ENCODE measurements at regions not wholly inside any gene's neighbourhood (a gene's known extent, or its start where the extent isn't known, plus 50 kb on each side); places are given as distances from the start of the nearest gene placed in this dataset.

- DNase-seq (ENCODE audit: low read depth): no peak
Measured at GRCh38 chr16:65500007-65500406, 378.1 kb upstream of the CDH11 start.

- DNase-seq (ENCODE audit: low read depth): no peak
Measured at GRCh38 chr16:65499566-65499965, 377.7 kb upstream of the CDH11 start.

DNA sequence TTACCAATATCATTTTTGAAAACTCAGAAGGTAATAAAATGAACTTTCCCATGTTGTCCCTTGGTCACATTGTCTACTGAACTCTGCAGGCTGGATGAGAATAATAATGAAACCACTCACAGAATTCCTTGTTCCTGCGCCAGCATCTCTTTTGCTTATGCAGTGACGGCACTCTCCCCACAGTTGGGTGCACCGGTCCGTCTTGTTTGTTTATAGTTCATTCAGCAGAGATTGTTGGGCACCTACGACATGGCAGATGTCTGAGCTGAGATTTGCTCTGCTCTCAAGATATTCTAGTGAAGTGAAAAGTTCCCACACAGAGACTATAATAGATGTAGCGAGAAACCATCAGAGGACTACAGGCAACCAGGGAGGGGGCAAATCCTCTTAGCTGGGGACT is 375.7 kb upstream of the CDH11 start:
- DNase-seq (ENCODE audit: low read depth): no peak

DNA sequence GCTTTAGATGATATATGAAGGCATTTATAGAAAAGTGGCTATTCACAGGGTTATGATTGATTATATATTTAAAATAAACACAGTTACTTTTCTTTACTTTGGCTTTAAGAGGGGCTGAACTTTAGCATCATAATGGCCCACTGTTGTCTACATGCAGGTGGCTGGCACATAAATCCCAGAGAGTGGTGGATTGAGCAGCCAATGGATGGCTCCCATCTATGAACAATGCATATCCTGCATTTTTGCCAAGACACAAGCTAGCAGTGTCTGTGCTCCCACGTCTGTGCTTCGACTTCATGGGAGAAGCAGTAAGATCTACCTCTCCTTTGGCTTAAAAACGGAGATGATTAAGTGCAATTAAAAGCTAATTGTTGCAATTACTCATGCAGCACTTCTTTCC is 373.2 kb upstream of the CDH11 start:
- DNase-seq (ENCODE audit: low read depth): no peak

GRCh38 chr16:65494609-65495008 is 372.7 kb upstream of the CDH11 start:
- DNase-seq (ENCODE audit: low read depth): no peak

DNA sequence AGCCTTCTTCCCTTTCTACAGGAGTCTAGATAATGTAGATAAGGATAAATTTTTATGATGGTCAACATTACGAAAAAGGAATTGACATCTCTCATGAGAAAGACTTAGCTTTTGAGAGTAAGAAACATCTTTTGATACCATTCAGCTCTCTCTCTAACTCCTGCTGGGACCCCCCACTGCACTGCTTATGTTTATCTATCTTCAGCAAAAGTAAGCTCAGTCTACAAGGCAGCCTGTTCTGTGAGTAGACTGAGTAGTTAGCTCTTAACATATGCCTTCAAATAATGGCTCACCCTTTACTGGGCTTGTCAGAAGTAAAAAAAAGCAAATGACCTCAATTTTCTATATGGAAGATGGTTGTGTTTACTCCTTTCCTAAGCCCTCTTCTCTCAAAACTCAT is 372.2 kb upstream of the CDH11 start:
- DNase-seq (ENCODE audit: low read depth): no peak

- DNase-seq (ENCODE audit: low read depth): no peak
Measured at GRCh38 chr16:65490286-65490685, 368.4 kb upstream of the CDH11 start.

DNA sequence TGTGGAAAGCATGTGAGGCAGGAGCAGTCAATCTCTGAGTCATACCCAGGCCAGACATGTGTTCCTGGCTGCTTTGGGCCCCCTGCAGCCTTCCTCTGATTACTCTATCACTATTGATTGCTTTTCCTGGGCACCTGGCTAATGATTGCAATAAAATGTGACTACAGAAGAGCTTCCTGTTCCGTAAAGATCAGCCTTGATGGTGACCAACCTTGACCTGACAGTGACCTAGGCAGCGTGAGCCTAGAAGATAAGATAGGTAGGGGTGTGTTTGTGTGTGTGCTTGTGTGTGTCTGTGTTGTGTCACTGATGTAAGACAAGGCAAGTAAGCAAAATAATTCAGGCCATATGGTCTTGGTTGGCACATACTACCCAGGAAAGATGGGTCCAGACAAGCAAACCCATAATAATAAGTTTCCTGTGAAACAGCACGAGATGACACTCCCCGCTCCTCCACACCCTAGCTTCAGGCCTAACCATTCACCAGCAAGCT is 367.7 kb upstream of the CDH11 start:
- DNase-seq (ENCODE audit: low read depth): no peak

DNA sequence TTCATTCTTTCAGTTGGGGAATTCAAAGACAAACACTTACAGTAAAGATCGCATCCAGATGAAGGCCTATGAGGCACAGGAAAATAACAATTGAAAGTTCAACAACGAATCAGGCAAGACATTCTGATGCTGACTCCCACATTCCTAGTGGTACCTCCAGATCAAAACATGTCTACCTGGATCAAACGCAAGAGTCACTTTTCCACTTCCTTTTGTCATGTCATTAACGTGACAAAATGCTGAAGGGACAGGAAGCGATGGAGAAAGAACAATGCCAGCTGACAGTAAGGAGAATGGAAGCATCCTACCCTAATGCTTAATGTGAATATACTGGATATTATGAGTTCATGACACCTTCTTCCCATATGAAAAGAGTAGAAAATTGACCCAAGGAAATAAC is 365.4 kb upstream of the CDH11 start:
- DNase-seq (ENCODE audit: low read depth): no peak

- DNase-seq (ENCODE audit: low read depth): no peak
Measured at GRCh38 chr16:65481956-65482355, 360.1 kb upstream of the CDH11 start.

- DNase-seq (ENCODE audit: low read depth): no peak
Measured at GRCh38 chr16:65480281-65481091, 358.6 kb upstream of the CDH11 start.

DNA sequence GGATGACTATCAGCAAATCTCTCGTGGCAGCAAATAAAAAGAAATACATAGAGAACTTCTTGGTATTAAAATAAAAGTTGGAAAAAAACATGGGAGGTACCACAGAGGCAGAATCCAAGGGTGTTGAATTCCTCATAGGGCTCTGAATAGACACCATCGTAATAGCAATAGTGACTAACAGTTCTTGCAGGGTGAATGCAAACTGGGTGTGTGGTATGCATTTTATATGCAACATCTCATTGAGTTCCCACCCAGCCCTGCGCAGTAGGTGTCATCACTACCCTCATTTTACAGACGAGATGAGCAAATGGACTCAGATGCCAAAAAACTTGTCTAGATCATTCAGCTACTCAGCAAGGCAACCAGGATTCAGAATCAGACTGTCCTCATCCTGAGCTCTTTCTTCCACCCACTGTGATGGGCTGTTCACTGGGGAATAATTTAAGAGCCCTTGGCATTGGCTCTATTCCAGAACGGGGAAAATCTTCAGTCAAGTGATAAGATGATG is 354.6 kb upstream of the CDH11 start:
- no peak for DNase-seq (ENCODE audit: low read depth)

- DNase-seq (ENCODE audit: low read depth): no peak
Measured at GRCh38 chr16:65473699-65474098, 351.8 kb upstream of the CDH11 start.

DNA sequence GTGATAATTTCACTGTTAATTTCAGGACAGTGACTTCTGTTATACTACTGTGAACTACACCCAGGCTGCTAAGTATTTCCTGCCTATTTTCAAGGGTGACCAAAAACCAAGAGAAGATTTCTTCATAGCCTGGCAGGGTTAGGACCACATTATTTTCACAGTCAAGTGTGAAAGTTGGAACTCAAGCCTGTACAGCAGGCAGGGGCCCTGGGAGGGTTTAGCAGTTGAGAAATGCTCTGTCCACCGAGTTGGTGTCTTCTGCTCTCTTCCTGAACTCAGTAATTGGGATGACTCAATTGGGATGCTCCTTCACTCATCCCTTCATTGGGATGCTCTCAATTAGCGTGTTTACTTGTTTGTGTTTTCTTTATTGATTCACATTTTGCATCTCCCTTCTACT is 347.3 kb upstream of the CDH11 start:
- no peak for DNase-seq (ENCODE audit: low read depth)

DNA sequence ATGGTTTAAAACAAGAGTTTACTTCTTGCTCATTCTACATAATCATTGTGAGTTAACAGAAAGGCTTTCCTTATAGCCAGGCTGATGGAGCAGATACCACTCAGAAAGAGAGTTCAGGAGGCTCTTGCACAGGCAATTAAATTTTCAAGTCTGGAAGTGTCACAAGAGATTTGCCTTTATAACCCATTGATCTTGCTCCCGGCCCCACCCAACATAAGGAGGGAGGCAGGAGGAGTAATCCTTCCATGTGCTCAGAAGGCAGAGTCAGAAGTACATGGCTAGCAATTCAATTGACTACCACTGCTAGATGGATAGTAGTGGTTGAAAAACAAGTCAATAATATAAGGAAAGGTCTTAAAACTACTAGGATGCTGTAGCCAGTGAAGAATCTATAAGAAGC is 346.3 kb upstream of the CDH11 start:
- no peak for DNase-seq (ENCODE audit: low read depth)

- DNase-seq (ENCODE audit: low read depth): no peak
Measured at GRCh38 chr16:65463652-65464260, 341.9 kb upstream of the CDH11 start.

DNA sequence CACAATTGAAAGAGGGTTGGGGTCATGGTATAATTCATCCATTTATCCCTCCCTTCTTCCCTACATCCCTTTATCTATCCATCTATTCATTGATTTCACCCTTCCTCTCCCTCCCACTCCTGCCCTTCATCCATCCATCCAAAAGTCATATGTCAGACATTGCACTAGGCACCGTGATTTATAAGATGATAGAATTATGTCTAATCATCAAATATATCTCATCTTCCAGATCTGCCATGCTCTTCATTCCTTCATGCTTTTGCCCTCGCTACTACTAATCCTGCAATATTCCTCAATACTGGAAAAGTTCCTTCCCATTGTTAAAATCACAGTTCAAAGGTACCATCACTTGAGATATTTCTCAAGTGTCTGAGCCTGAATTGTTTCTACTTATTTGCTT is 335.2 kb upstream of the CDH11 start:
- DNase-seq (ENCODE audit: low read depth): no peak

DNA sequence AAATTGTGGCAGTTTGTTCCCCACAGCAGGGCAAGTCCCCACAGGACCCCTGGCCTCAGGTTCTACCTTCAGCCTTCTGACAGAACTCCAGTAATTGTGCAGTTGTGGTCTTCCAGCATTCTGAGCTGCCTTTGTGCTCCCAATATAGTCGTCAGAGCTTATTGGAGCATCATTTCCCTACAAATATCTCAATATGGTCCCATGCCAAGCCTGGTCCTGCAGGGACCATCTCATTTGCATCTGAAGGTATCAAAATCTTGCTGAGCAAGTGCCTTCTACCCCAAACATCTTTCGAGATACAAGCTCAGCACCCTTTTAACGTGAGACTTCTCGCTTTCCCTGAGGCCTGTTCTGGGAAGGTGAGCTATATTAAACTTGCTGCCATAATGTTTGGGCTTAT is 333.9 kb upstream of the CDH11 start:
- DNase-seq (ENCODE audit: low read depth): no peak

- DNase-seq (ENCODE audit: low read depth): no peak
Measured at GRCh38 chr16:65453646-65454045, 331.8 kb upstream of the CDH11 start.

DNA sequence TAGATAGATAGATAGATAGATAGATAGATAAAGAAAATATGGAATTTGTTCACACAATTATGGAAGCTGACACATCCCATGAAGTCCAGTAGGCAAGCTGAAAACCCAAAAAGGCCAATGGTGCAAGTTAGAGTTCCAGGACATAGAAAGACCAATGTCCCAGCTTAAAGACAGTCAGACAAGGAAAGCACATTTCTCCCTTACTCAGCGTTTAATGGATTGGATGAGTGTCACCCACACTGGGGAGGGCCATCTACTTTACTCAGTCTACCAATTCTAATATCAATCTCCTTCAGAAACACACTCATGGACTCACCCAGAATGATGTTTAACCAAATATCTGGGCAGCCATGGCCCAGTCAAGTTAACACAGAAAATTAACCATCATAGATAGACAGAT is 327.7 kb upstream of the CDH11 start:
- no peak for DNase-seq (ENCODE audit: low read depth)

DNA sequence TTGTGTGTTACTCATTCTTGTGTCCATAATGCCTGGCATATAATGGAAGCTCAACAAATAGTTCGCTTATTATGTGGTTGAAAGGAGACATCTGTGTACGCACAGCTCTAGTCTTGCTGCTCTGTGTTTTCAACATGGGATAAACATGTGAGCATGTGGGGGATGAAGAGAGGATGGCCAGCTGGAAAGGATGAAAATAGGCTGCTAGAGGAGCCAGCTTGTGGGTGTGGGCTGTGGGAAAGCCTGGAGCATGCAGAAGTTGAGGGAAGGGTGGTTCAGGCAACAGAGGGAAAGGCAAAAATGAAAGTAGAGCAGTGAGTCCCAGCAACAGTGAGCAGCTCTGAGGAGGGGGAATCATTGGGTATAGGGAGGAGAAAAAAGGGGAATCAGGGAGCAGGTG is 324.6 kb upstream of the CDH11 start:
- no peak for DNase-seq (ENCODE audit: low read depth)

DNA sequence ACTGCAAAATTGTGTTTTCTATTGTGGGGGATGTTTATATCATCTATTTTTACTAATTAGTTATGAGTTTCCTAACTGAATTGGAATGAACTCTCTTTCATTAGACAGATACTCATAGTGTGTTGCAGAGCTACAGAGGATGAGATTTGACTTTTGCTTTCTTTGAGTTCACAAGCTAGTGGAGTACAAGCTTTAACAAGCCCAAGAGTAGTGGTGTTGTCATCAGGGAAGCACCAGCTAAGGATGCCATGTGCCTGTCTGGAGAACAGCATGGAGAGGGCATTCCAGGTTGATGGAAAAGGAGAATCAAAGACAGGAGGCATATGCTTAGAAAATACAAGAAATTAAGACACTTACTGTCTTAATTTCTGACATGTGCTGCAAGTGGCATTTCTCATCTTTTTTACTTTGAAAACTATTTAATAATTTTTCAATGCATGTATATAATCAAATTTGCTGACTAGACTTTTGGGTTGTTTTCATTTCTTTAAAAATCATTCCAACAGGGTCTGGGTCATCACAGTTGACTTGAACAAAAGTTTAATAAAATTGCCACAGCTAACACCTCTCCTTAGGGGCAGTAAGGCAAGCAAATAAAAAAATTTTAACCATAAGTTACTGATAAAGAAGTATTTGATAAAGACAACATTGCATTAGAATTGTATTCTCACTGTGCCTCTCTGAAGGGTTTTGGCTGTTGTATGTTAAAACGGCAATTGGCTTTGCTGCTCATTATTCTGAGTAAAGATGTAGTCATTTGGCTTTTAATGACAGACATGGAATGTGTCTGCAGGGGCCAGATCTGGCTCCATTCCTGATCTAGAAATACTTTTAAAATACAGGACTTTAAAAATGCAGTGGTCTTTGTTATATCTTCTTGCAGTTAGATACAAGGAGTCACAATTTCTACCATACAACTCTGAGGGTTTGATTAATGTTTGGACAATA is 323.7 kb upstream of the CDH11 start:
- DNase-seq (ENCODE audit: low read depth): no peak
